HG03060 (cell line): ENCODE measurements at regions not wholly inside any gene's neighbourhood (a gene's known extent, or its start where the extent isn't known, plus 50 kb on each side); places are given as distances from the start of the nearest gene placed in this dataset.
"Not testable (repeated sequence)": the region's sequence is repeated elsewhere in the genome, so short reads cannot be mapped to it uniquely, and the experiment has no call there.

ENCODE experiments used
- ATAC-seq: cut with Tn5 transposase; IDR thresholded peaks from one replicate; pipeline ENCODE4 v1.9.1; 2021; ENCODE audit warnings: low read depth, moderate number of reproducible peaks; ENCODE audit not compliant: unreplicated experiment

GRCh38 chr3:21041621-21042020 is 709.4 kb downstream of the ZNF385D start:
- no peak for ATAC-seq

- no peak for ATAC-seq
These were observed 714.1 kb downstream of the ZNF385D start for GRCh38 chr3:21036888-21037287.

GRCh38 chr3:21028412-21028811 is 722.6 kb downstream of the ZNF385D start:
- no peak for ATAC-seq

GRCh38 chr3:21024563-21024962 is 726.4 kb downstream of the ZNF385D start:
- no peak for ATAC-seq

- no peak for ATAC-seq
These were observed 730.3 kb downstream of the ZNF385D start for GRCh38 chr3:21020681-21021080.

- no peak for ATAC-seq
These were observed 731.0 kb downstream of the ZNF385D start for GRCh38 chr3:21020043-21020442.

- ATAC-seq, result no peak
These were observed 733.7 kb downstream of the ZNF385D start for GRCh38 chr3:21017115-21017852.

- ATAC-seq, result no peak
These were observed 737.4 kb downstream of the ZNF385D start for GRCh38 chr3:21013566-21013965.

- ATAC-seq, result no peak
These were observed 751.3 kb downstream of the ZNF385D start for GRCh38 chr3:20999661-21000060.

GRCh38 chr3:20997183-20997582 is 753.8 kb downstream of the ZNF385D start:
- ATAC-seq, result no peak

- ATAC-seq, result no peak
These were observed 760.1 kb downstream of the ZNF385D start for GRCh38 chr3:20990896-20991295.

- not testable (repeated sequence) for ATAC-seq
These were observed 761.4 kb downstream of the ZNF385D start for GRCh38 chr3:20989653-20990052.

- ATAC-seq, result no peak
These were observed 766.3 kb downstream of the ZNF385D start for GRCh38 chr3:20984594-20985205.

- ATAC-seq, result no peak
These were observed 775.8 kb downstream of the ZNF385D start for GRCh38 chr3:20975188-20975651.

- no peak for ATAC-seq
These were observed 776.6 kb downstream of the ZNF385D start for GRCh38 chr3:20974396-20974795.

- ATAC-seq, result not testable (repeated sequence)
These were observed 780.2 kb downstream of the ZNF385D start for GRCh38 chr3:20970807-20971206.

GRCh38 chr3:20967485-20967884 is 781.5 kb upstream of the SGO1 start:
- ATAC-seq, result not testable (repeated sequence)

GRCh38 chr3:20958161-20958560 is 772.2 kb upstream of the SGO1 start:
- ATAC-seq, result no peak

GRCh38 chr3:20945892-20946291 is 759.9 kb upstream of the SGO1 start:
- ATAC-seq, result no peak

- ATAC-seq, result no peak
These were observed 749.8 kb upstream of the SGO1 start for GRCh38 chr3:20935791-20936190.

- no peak for ATAC-seq
These were observed 745.8 kb upstream of the SGO1 start for GRCh38 chr3:20931834-20932233.

GRCh38 chr3:20930034-20930433 is 744.0 kb upstream of the SGO1 start:
- no peak for ATAC-seq
